ENCODE measurements at regions not wholly inside any gene's neighbourhood (a gene's known extent, or its start where the extent isn't known, plus 50 kb on each side); places are given as distances from the start of the nearest gene placed in this dataset.

- no peak for TF ChIP-seq REST (IDR thresholded peaks at IDR 0.05; ENCODE audit: low read depth)
- TF ChIP-seq ZNF274 (IDR thresholded peaks at IDR 0.05; ENCODE audit: low read depth, low read length), result no peak
Measured at GRCh38 chr4:180152831-180153230, 2090.4 kb upstream of the TENM3 start (continued).

- no peak for TF ChIP-seq MAX (IDR thresholded peaks at IDR 0.05)
- no peak for TF ChIP-seq ELF1 (IDR thresholded peaks at IDR 0.05; ENCODE audit: borderline replicate concordance, low read depth)
- no peak for TF ChIP-seq POLR2AphosphoS5 (IDR thresholded peaks at IDR 0.05; ENCODE audit: low read depth, low read length)
- no peak for TF ChIP-seq ZBTB33 (IDR thresholded peaks at IDR 0.05; ENCODE audit: extremely low read depth, insufficient replicate concordance, low read length)
- no peak for TF ChIP-seq CTCF (IDR thresholded peaks at IDR 0.05 in 2 of 3, conservative IDR thresholded peaks at IDR 0.05 in 1 of 3; ENCODE audit: borderline replicate concordance in 1 of 3, insufficient read depth in 1 of 3, low read depth in 2 of 3, low read length in 2 of 3)
- TF ChIP-seq FOSL1 (IDR thresholded peaks at IDR 0.05; ENCODE audit: low read depth), result no peak
- TF ChIP-seq JUND (IDR thresholded peaks at IDR 0.05), result no peak
- TF ChIP-seq ZNF274 (IDR thresholded peaks at IDR 0.05; ENCODE audit: low read depth, low read length), result no peak
- TF ChIP-seq ZFX (IDR thresholded peaks at IDR 0.05), result no peak
- no peak for TF ChIP-seq SP1 (IDR thresholded peaks at IDR 0.05; ENCODE audit: low read depth)
- no peak for TF ChIP-seq REST (IDR thresholded peaks at IDR 0.05; ENCODE audit: low read depth)
- Histone ChIP-seq H3K27me3 (ENCODE audit: insufficient read depth, low read length) (no peaks in the 10 kb centered on the region), H3K4me3 (replicated peaks in 1 of 2; ENCODE audit: low read depth in 1 of 2, low read length in 2 of 2) (no peak overlapping the region), H3K27ac (ENCODE audit: low read depth, low read length) (no peak overlapping the region), H3K4me2 (ENCODE audit: low read length) (no peak overlapping the region), H3K4me1 (ENCODE audit: control insufficient read depth in 1 of 2, insufficient read depth in 2 of 2, low read length in 2 of 2) (no peaks in the 10 kb centered on the region), H4K20me1 (ENCODE audit: insufficient read depth) (no peaks in the 10 kb centered on the region), H2AFZ (ENCODE audit: low read depth, low read length, poor library complexity, severe bottlenecking) (no peak overlapping the region), H3K9me2 (ENCODE audit: insufficient read depth) (no peaks in the 10 kb centered on the region), H3K9me3 (ENCODE audit: control insufficient read depth in 1 of 2, insufficient read depth in 1 of 2, low read depth in 1 of 2, low read length in 2 of 2) (no peaks in the 10 kb centered on the region), H3K79me2 (ENCODE audit: insufficient read depth, low read length) (no peaks in the 10 kb centered on the region), H3K36me3 (ENCODE audit: control insufficient read depth in 1 of 2, insufficient read depth in 2 of 2, low read length in 2 of 2) (no peaks in the 10 kb centered on the region), H3K9ac (ENCODE audit: low read length) (no peak overlapping the region)
- intact Hi-C loops (cut with micrococcal nuclease), result no loop called here
- ChIA-PET CTCF (no interaction called here), RAD21 (ENCODE audit: low non-redundant PET in 1 of 2, low total read pairs in 2 of 2, uncharacterized antibody in 2 of 2, unreplicated experiment in 2 of 2) (no interaction called here), POLR2A (no interaction called here)
- no TSS peak for BruUV-seq (replicated peaks)
- no peak for DNase-seq (ENCODE audit: low read depth, low spot score)
- ATAC-seq, result no peak
Measured at GRCh38 chr4:180153587-180153986, 2089.6 kb upstream of the TENM3 start.

Data from HCT116 (cell line).